Liver (tissue), 8 donors: ENCODE measurements at regions not wholly inside any gene's neighbourhood (a gene's known extent, or its start where the extent isn't known, plus 50 kb on each side); places are given as distances from the start of the nearest gene placed in this dataset.

Experiments
- DNase-seq: peaks from one replicate; pipeline ENCODE4 v3.0.0-alpha.2; 2017; ENCODE audit warnings: low spot score
- H3K27ac ChIP-seq, 2 donors: one replicate each; pipeline ENCODE4 v1.7.0; 2013; ENCODE audit warnings: inconsistent platforms in 2 of 2, low read length in 2 of 2, control low read depth in 1 of 2, low read depth in 1 of 2, mild to moderate bottlenecking in 1 of 2
- H3K27me3 ChIP-seq, 4 donors: one replicate each; pipeline versions ENCODE4 v1.6.1 to v1.7.0; 2013; ENCODE audit warnings: low read length in 3 of 4, inconsistent platforms in 1 of 4, mild to moderate bottlenecking in 1 of 4, moderate library complexity in 1 of 4; ENCODE audit not compliant: control insufficient read depth in 4 of 4, insufficient read depth in 4 of 4
- H3K36me3 ChIP-seq, 4 donors: one replicate each; pipeline versions ENCODE4 v1.6.1 to v1.7.0; 2013; ENCODE audit warnings: low read length in 3 of 4, mild to moderate bottlenecking in 3 of 4, low read depth in 1 of 4, moderate library complexity in 1 of 4; ENCODE audit not compliant: control insufficient read depth in 4 of 4, insufficient read depth in 3 of 4
- H3K4me1 ChIP-seq, 4 donors: one replicate each; pipeline versions ENCODE4 v1.6.1 to v1.7.0; 2013; ENCODE audit warnings: low read length in 3 of 4, mild to moderate bottlenecking in 3 of 4, moderate library complexity in 1 of 4; ENCODE audit not compliant: control insufficient read depth in 4 of 4, insufficient read depth in 4 of 4
- H3K4me3 ChIP-seq, 3 donors: one replicate each; pipeline versions ENCODE4 v1.6.1 to v1.7.0; 2013; ENCODE audit warnings: low read length in 3 of 3, control low read depth in 1 of 3, low read depth in 1 of 3, mild to moderate bottlenecking in 1 of 3
- H3K9ac ChIP-seq, 2 donors: one replicate each; pipeline ENCODE4 v1.7.0; 2013; ENCODE audit warnings: low read length in 2 of 2, mild to moderate bottlenecking in 2 of 2, moderate library complexity in 2 of 2, control low read depth in 1 of 2, low read depth in 1 of 2
- H3K9me3 ChIP-seq, 4 donors: one replicate each; pipeline versions ENCODE4 v1.6.1 to v1.7.0; 2013; ENCODE audit warnings: low read length in 3 of 4; ENCODE audit not compliant: control insufficient read depth in 4 of 4
- ATF3 ChIP-seq: IDR thresholded peaks from 2 replicates; pipeline ENCODE4 v1.6.1; 2016; ENCODE audit warnings: antibody characterized with exemption
- CTCF ChIP-seq: fragments of 150-350 bp; IDR thresholded peaks from 2 replicates; pipeline ENCODE4 v1.5.1; 2017; ENCODE audit warnings: improper control_type of control experiment, low read depth, low read length; ENCODE audit not compliant: missing input control
- EGR1 ChIP-seq, 2 donors: IDR thresholded peaks; 2 replicates each; pipeline ENCODE4 v1.6.1; 2016 to 2018; ENCODE audit warnings: antibody characterized with exemption in 2 of 2, low read depth in 2 of 2
- FOXA1 ChIP-seq: IDR thresholded peaks from 2 replicates; pipeline ENCODE4 v1.6.1; 2016; ENCODE audit warnings: antibody characterized with exemption
- FOXA2 ChIP-seq: IDR thresholded peaks from 2 replicates; pipeline ENCODE4 v1.6.1; 2016; ENCODE audit warnings: antibody characterized with exemption
- GABPA ChIP-seq, 2 donors: IDR thresholded peaks in 1 of 2; conservative IDR thresholded peaks in 1 of 2; 2 replicates each; pipeline ENCODE4 v1.6.1; 2016; ENCODE audit warnings: antibody characterized with exemption in 2 of 2, mild to moderate bottlenecking in 1 of 2, moderate library complexity in 1 of 2
- HNF4A ChIP-seq, 2 donors: conservative IDR thresholded peaks; 2 replicates each; pipeline ENCODE4 v1.6.1; 2016; ENCODE audit warnings: antibody characterized with exemption in 2 of 2, mild to moderate bottlenecking in 2 of 2
- HNF4G ChIP-seq: IDR thresholded peaks from 2 replicates; pipeline ENCODE4 v1.6.1; 2016; ENCODE audit warnings: antibody characterized with exemption
- JUND ChIP-seq, 2 donors: IDR thresholded peaks; 2 replicates each; pipeline ENCODE4 v1.6.1; 2016; ENCODE audit warnings: antibody characterized with exemption in 2 of 2
- MAX ChIP-seq: IDR thresholded peaks from 2 replicates; pipeline ENCODE4 v1.6.1; 2016; ENCODE audit warnings: antibody characterized with exemption
- NR2F2 ChIP-seq: IDR thresholded peaks from 2 replicates; pipeline ENCODE4 v1.6.1; 2016; ENCODE audit warnings: antibody characterized with exemption
- RAD21 ChIP-seq, 2 donors: IDR thresholded peaks; 2 replicates each; pipeline ENCODE4 v1.6.1; 2016; ENCODE audit warnings: antibody characterized with exemption in 2 of 2, mild to moderate bottlenecking in 2 of 2
- REST ChIP-seq: IDR thresholded peaks from 2 replicates; pipeline ENCODE4 v1.6.1; 2016; ENCODE audit warnings: antibody characterized with exemption, mild to moderate bottlenecking
- RXRA ChIP-seq, 2 donors: IDR thresholded peaks; 2 replicates each; pipeline ENCODE4 v1.6.1; 2017 to 2018; ENCODE audit warnings: antibody characterized with exemption in 2 of 2, mild to moderate bottlenecking in 1 of 2
- TAF1 ChIP-seq: conservative IDR thresholded peaks from 2 replicates; pipeline ENCODE4 v1.6.1; 2016; ENCODE audit warnings: antibody characterized with exemption, mild to moderate bottlenecking
- YY1 ChIP-seq: IDR thresholded peaks from 2 replicates; pipeline ENCODE4 v1.6.1; 2016; ENCODE audit warnings: antibody characterized with exemption, mild to moderate bottlenecking
- ZBTB33 ChIP-seq: IDR thresholded peaks from 2 replicates; pipeline ENCODE4 v1.6.1; 2016; ENCODE audit warnings: antibody characterized with exemption
- WGBS: extraction: QIAGEN DNeasy Blood & Tissue Kit; methylation state at CpG from one replicate; pipeline ENCODE4 v1.1.7; 2013; 5-methylcytosine and 5-hydroxymethylcytosine counted together
- donor health status: healthy.
- donor health status: healthy.
- donor health status: healthy.
- donor health status: healthy.
- donor health status: healthy.

- Histone ChIP-seq H3K9me3 (no peaks in the 10 kb centered on the region), H3K36me3 (no peaks in the 10 kb centered on the region), H3K27ac (no peak overlapping the region), H3K27me3 (no peaks in the 10 kb centered on the region), H3K9ac (no peak overlapping the region), H3K4me3 (no peak overlapping the region), H3K4me1 (peaks cover 0 to 2% (median 0%) of the 10 kb centered on the region in 4 donors)
- DNase-seq: no peak
- WGBS: 92% methylated on average over 3 of the region's 3 CpGs
- TF ChIP-seq YY1: no peak
- no peak for TF ChIP-seq HNF4G
- TF ChIP-seq ZBTB33: no peak
- no peak for TF ChIP-seq CTCF
- no peak for TF ChIP-seq MAX
- no peak for TF ChIP-seq FOXA1
- no peak for TF ChIP-seq NR2F2
- no peak for TF ChIP-seq FOXA2
- no peak for TF ChIP-seq HNF4A (conservative IDR thresholded peaks at IDR 0.05)
- no peak for TF ChIP-seq REST
- TF ChIP-seq ATF3: no peak
- TF ChIP-seq RXRA (IDR thresholded peaks at IDR 0.05): no peak
- TF ChIP-seq JUND (IDR thresholded peaks at IDR 0.05): no peak
- TF ChIP-seq GABPA (IDR thresholded peaks at IDR 0.05 in 1 of 2, conservative IDR thresholded peaks at IDR 0.05 in 1 of 2): no peak
Measured at GRCh38 chr17:63341276-63341675, 104.8 kb downstream of the CYB561 start.

- H3K9ac ChIP-seq: no peak overlapping the region
- no peaks in the 10 kb centered on the region for H3K36me3 ChIP-seq
- 88% methylated on average over 1 of the region's 1 CpG for WGBS
- no peak for TF ChIP-seq JUND (IDR thresholded peaks at IDR 0.05)
- TF ChIP-seq EGR1 (IDR thresholded peaks at IDR 0.05; ENCODE audit: low read depth in 2 of 2): no peak
- no peak for TF ChIP-seq GABPA (IDR thresholded peaks at IDR 0.05 in 1 of 2, conservative IDR thresholded peaks at IDR 0.05 in 1 of 2)
- TF ChIP-seq RXRA (IDR thresholded peaks at IDR 0.05): no peak
- TF ChIP-seq FOXA1: no peak
- no peak for TF ChIP-seq MAX
- TF ChIP-seq RAD21 (IDR thresholded peaks at IDR 0.05): no peak
- TF ChIP-seq TAF1: no peak
- TF ChIP-seq ATF3: no peak
- TF ChIP-seq NR2F2: no peak
- no peak for TF ChIP-seq HNF4G
- TF ChIP-seq HNF4A (conservative IDR thresholded peaks at IDR 0.05): no peak
- H3K27me3 ChIP-seq: no peaks in the 10 kb centered on the region
- no peak overlapping the region for H3K27ac ChIP-seq
- no peak for DNase-seq
- H3K9me3 ChIP-seq: no peaks in the 10 kb centered on the region
- H3K4me3 ChIP-seq: no peak overlapping the region
- peaks cover 0 to 2% (median 0%) of the 10 kb centered on the region in 4 donors for H3K4me1 ChIP-seq
Measured at GRCh38 chr17:63344383-63344782, 101.7 kb downstream of the CYB561 start.
